ENCODE measurements at regions not wholly inside any gene's neighbourhood (a gene's known extent, or its start where the extent isn't known, plus 50 kb on each side); places are given as distances from the start of the nearest gene placed in this dataset.

- no peaks in the 10 kb centered on the region for H3K79me2 ChIP-seq (ENCODE audit: insufficient read depth, low read length)
- H3K4me2 ChIP-seq (ENCODE audit: insufficient read depth, low read length) = no peak overlapping the region
- TF ChIP-seq, protein P1, sequence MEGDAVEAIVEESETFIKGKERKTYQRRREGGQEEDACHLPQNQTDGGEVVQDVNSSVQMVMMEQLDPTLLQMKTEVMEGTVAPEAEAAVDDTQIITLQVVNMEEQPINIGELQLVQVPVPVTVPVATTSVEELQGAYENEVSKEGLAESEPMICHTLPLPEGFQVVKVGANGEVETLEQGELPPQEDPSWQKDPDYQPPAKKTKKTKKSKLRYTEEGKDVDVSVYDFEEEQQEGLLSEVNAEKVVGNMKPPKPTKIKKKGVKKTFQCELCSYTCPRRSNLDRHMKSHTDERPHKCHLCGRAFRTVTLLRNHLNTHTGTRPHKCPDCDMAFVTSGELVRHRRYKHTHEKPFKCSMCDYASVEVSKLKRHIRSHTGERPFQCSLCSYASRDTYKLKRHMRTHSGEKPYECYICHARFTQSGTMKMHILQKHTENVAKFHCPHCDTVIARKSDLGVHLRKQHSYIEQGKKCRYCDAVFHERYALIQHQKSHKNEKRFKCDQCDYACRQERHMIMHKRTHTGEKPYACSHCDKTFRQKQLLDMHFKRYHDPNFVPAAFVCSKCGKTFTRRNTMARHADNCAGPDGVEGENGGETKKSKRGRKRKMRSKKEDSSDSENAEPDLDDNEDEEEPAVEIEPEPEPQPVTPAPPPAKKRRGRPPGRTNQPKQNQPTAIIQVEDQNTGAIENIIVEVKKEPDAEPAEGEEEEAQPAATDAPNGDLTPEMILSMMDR (IDR thresholded peaks at IDR 0.05; ENCODE audit: extremely low read depth, low read depth, low read length) = no peak
- no peak overlapping the region for H3K27ac ChIP-seq (ENCODE audit: low read depth, low read length)
- H3K4me1 ChIP-seq (ENCODE audit: insufficient read depth, low read length) = peaks cover 6% of the 10 kb centered on the region
- H3K27me3 ChIP-seq (ENCODE audit: insufficient read depth, low read length) = no peaks in the 10 kb centered on the region
- H4K20me1 ChIP-seq (ENCODE audit: insufficient read depth, low read length) = no peaks in the 10 kb centered on the region
- H2AFZ ChIP-seq (ENCODE audit: low read length) = no peak overlapping the region
- peak; percentile 58 for DNase-seq (ENCODE audit: insufficient read length, low spot score, missing footprints)
- no peaks in the 10 kb centered on the region for H3K36me3 ChIP-seq (ENCODE audit: insufficient read depth, low read length)
- no peak overlapping the region for H3K4me3 ChIP-seq (ENCODE audit: insufficient read depth, low read length)
- no peaks in the 10 kb centered on the region for H3K9me3 ChIP-seq (ENCODE audit: low read depth, low read length)
Measured at GRCh38 chr9:109699019-109699418, 81.0 kb upstream of the PALM2AKAP2 start.

GRCh38 chr9:109704546-109704945, 75.5 kb upstream of the PALM2AKAP2 start:
- DNase-seq (ENCODE audit: insufficient read length, low spot score, missing footprints) = no peak
- TF ChIP-seq, protein P1 (IDR thresholded peaks at IDR 0.05; ENCODE audit: extremely low read depth, low read depth, low read length) = no peak

DNA sequence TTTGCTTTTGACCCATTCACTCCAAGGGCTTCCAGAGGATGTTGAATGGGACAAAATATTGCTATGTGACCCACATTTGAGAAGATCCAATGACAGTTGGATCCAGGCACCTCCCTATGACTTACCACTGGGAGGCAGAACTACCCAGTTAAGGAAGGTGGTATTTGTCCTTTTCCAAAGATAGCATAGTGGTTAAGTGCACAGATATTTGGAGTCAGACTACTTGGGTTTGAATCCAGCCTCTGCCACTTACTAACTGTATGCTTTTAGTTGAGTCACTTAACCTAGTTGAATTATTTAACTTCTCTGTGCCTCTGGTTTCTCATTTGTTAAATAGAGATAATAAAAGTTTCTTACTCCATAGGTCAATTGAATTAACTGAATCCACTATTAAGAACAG, 74.5 kb upstream of the PALM2AKAP2 start:
- Histone ChIP-seq H3K79me2 (ENCODE audit: insufficient read depth, low read length) (no peaks in the 10 kb centered on the region), H3K27me3 (ENCODE audit: insufficient read depth, low read length) (peaks cover 5% of the 10 kb centered on the region)

More at GRCh38 chr9:109704546-109704945, 75.5 kb upstream of the PALM2AKAP2 start:
- Histone ChIP-seq H3K36me3 (ENCODE audit: insufficient read depth, low read length) (no peaks in the 10 kb centered on the region), H3K79me2 (ENCODE audit: insufficient read depth, low read length) (no peaks in the 10 kb centered on the region), H3K4me2 (ENCODE audit: insufficient read depth, low read length) (no peak overlapping the region), H2AFZ (ENCODE audit: low read length) (no peak overlapping the region), H4K20me1 (ENCODE audit: insufficient read depth, low read length) (no peaks in the 10 kb centered on the region), H3K9me3 (ENCODE audit: low read depth, low read length) (no peaks in the 10 kb centered on the region), H3K27ac (ENCODE audit: low read depth, low read length) (no peak overlapping the region), H3K27me3 (ENCODE audit: insufficient read depth, low read length) (peaks cover 2% of the 10 kb centered on the region), H3K4me3 (ENCODE audit: insufficient read depth, low read length) (no peak overlapping the region), H3K4me1 (ENCODE audit: insufficient read depth, low read length) (peaks cover 6% of the 10 kb centered on the region)

DNA sequence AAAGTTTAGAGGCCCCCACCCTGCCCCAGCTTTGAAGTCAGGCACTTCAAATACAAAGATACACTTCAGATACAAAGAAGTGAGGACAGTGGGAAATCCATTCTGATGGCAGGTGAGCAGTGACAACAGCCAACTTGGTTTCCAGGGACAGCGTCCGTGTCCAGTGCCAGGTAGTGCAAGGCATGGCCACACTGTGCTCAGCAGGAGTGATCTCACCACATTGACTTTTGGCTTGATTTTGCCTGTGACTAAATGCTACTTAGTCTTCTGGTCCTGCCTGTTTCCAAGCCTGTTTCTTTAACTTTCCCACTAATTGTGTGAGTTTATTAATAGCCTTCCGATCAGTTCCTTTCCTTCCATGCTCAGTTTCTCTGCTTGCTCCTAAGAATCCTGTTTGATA, 72.6 kb upstream of the PALM2AKAP2 start:
- Histone ChIP-seq H3K79me2 (ENCODE audit: insufficient read depth, low read length) (no peaks in the 10 kb centered on the region), H2AFZ (ENCODE audit: low read length) (no peak overlapping the region), H3K4me2 (ENCODE audit: insufficient read depth, low read length) (no peak overlapping the region), H3K27ac (ENCODE audit: low read depth, low read length) (no peak overlapping the region), H3K36me3 (ENCODE audit: insufficient read depth, low read length) (no peaks in the 10 kb centered on the region), H3K4me3 (ENCODE audit: insufficient read depth, low read length) (no peak overlapping the region), H3K4me1 (ENCODE audit: insufficient read depth, low read length) (peaks cover 6% of the 10 kb centered on the region), H4K20me1 (ENCODE audit: insufficient read depth, low read length) (no peaks in the 10 kb centered on the region), H3K27me3 (ENCODE audit: insufficient read depth, low read length) (peaks cover 11% of the 10 kb centered on the region), H3K9me3 (ENCODE audit: low read depth, low read length) (no peaks in the 10 kb centered on the region)
- TF ChIP-seq, protein P1 (IDR thresholded peaks at IDR 0.05; ENCODE audit: extremely low read depth, low read depth, low read length) = no peak
- DNase-seq (ENCODE audit: insufficient read length, low spot score, missing footprints) = no peak

More for the DNA sequence above, 74.5 kb upstream of the PALM2AKAP2 start:
- Histone ChIP-seq H4K20me1 (ENCODE audit: insufficient read depth, low read length) (no peaks in the 10 kb centered on the region), H2AFZ (ENCODE audit: low read length) (no peak overlapping the region), H3K36me3 (ENCODE audit: insufficient read depth, low read length) (no peaks in the 10 kb centered on the region), H3K27ac (ENCODE audit: low read depth, low read length) (no peak overlapping the region), H3K4me3 (ENCODE audit: insufficient read depth, low read length) (no peak overlapping the region), H3K9me3 (ENCODE audit: low read depth, low read length) (no peaks in the 10 kb centered on the region), H3K4me2 (ENCODE audit: insufficient read depth, low read length) (no peak overlapping the region), H3K4me1 (ENCODE audit: insufficient read depth, low read length) (peaks cover 6% of the 10 kb centered on the region)
- TF ChIP-seq, protein P1 (IDR thresholded peaks at IDR 0.05; ENCODE audit: extremely low read depth, low read depth, low read length) = no peak
- DNase-seq (ENCODE audit: insufficient read length, low spot score, missing footprints) = peak; percentile 58

All from osteoblast (primary cell).